ENCODE measurements at regions not wholly inside any gene's neighbourhood (a gene's known extent, or its start where the extent isn't known, plus 50 kb on each side); places are given as distances from the start of the nearest gene placed in this dataset.

- TF ChIP-seq, protein P1, sequence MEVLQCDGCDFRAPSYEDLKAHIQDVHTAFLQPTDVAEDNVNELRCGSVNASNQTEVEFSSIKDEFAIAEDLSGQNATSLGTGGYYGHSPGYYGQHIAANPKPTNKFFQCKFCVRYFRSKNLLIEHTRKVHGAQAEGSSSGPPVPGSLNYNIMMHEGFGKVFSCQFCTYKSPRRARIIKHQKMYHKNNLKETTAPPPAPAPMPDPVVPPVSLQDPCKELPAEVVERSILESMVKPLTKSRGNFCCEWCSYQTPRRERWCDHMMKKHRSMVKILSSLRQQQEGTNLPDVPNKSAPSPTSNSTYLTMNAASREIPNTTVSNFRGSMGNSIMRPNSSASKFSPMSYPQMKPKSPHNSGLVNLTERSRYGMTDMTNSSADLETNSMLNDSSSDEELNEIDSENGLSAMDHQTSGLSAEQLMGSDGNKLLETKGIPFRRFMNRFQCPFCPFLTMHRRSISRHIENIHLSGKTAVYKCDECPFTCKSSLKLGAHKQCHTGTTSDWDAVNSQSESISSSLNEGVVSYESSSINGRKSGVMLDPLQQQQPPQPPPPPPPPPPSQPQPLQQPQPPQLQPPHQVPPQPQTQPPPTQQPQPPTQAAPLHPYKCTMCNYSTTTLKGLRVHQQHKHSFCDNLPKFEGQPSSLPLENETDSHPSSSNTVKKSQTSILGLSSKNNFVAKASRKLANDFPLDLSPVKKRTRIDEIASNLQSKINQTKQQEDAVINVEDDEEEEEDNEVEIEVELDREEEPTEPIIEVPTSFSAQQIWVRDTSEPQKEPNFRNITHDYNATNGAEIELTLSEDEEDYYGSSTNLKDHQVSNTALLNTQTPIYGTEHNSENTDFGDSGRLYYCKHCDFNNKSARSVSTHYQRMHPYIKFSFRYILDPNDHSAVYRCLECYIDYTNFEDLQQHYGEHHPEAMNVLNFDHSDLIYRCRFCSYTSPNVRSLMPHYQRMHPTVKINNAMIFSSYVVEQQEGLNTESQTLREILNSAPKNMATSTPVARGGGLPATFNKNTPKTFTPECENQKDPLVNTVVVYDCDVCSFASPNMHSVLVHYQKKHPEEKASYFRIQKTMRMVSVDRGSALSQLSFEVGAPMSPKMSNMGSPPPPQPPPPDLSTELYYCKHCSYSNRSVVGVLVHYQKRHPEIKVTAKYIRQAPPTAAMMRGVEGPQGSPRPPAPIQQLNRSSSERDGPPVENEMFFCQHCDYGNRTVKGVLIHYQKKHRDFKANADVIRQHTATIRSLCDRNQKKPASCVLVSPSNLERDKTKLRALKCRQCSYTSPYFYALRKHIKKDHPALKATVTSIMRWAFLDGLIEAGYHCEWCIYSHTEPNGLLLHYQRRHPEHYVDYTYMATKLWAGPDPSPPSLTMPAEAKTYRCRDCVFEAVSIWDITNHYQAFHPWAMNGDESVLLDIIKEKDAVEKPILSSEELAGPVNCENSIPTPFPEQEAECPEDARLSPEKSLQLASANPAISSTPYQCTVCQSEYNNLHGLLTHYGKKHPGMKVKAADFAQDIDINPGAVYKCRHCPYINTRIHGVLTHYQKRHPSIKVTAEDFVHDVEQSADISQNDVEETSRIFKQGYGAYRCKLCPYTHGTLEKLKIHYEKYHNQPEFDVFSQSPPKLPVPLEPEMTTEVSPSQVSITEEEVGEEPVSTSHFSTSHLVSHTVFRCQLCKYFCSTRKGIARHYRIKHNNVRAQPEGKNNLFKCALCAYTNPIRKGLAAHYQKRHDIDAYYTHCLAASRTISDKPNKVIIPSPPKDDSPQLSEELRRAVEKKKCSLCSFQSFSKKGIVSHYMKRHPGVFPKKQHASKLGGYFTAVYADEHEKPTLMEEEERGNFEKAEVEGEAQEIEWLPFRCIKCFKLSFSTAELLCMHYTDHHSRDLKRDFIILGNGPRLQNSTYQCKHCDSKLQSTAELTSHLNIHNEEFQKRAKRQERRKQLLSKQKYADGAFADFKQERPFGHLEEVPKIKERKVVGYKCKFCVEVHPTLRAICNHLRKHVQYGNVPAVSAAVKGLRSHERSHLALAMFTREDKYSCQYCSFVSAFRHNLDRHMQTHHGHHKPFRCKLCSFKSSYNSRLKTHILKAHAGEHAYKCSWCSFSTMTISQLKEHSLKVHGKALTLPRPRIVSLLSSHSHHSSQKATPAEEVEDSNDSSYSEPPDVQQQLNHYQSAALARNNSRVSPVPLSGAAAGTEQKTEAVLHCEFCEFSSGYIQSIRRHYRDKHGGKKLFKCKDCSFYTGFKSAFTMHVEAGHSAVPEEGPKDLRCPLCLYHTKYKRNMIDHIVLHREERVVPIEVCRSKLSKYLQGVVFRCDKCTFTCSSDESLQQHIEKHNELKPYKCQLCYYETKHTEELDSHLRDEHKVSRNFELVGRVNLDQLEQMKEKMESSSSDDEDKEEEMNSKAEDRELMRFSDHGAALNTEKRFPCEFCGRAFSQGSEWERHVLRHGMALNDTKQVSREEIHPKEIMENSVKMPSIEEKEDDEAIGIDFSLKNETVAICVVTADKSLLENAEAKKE (CRISPR knock-in tag; IDR thresholded peaks at IDR 0.05): no peak
- no peak for TF ChIP-seq EZH2phosphoT487 (IDR thresholded peaks at IDR 0.05; ENCODE audit: unreplicated experiment)
- TF ChIP-seq POLR2AphosphoS5 (IDR thresholded peaks at IDR 0.05; ENCODE audit: low read depth): no peak
- no peak for TF ChIP-seq JUNB (IDR thresholded peaks at IDR 0.05; ENCODE audit: unreplicated experiment)
- no peak for TF ChIP-seq CREB1 (CRISPR knock-in tag; IDR thresholded peaks at IDR 0.05; ENCODE audit: low read depth)
- TF ChIP-seq STAT1 (IDR thresholded peaks at IDR 0.05; ENCODE audit: unreplicated experiment): no peak
Observed at GRCh38 chr10:117674201-117674600, 131.7 kb downstream of the EMX2 start (continued).

- H3K27ac ChIP-seq (ENCODE audit: low read depth): no peak overlapping the region
- no peak overlapping the region for H3K4me3 Mint-ChIP-seq
- no peak for DNase-seq (ENCODE audit: low spot score)
- H3K4me1 Mint-ChIP-seq: peaks cover 10% of the 10 kb centered on the region; the same call in 2 of the 3 replicates
- no peaks in the 10 kb centered on the region; the same call in 1 of the 2 replicates for H4K20me1 ChIP-seq (replicated peaks; ENCODE audit: insufficient read depth)
- no peaks in the 10 kb centered on the region for H3K4me1 ChIP-seq (ENCODE audit: insufficient read depth)
- H3K36me3 ChIP-seq (ENCODE audit: insufficient read depth): no peaks in the 10 kb centered on the region
- no peaks in the 10 kb centered on the region for H3K79me2 ChIP-seq (replicated peaks; ENCODE audit: insufficient read depth)
- no peaks in the 10 kb centered on the region for H3K9me2 ChIP-seq (ENCODE audit: insufficient read depth)
- H3K4me2 ChIP-seq: no peak overlapping the region
- no peaks in the 10 kb centered on the region for H3F3A ChIP-seq (replicated peaks; ENCODE audit: low read depth)
- no peak overlapping the region for H2AFZ ChIP-seq
- ATAC-seq: no peak
- H3K36me3 Mint-ChIP-seq (ENCODE audit: low read depth): no peaks in the 10 kb centered on the region
- H3K4me3 ChIP-seq: no peak overlapping the region
- no peaks in the 10 kb centered on the region for H3K27me3 ChIP-seq (ENCODE audit: insufficient read depth)
- peaks cover 3% of the 10 kb centered on the region for H3K27me3 Mint-ChIP-seq (ENCODE audit: insufficient read depth, low read depth, poor library complexity)
- H3K9me3 Mint-ChIP-seq: no peaks in the 10 kb centered on the region
- no peak overlapping the region; the same call in 1 of the 2 replicates for H3K27ac Mint-ChIP-seq
- TF ChIP-seq ETS1 (IDR thresholded peaks at IDR 0.05) (no peak), JUNB (IDR thresholded peaks at IDR 0.05; ENCODE audit: unreplicated experiment) (no peak), ZNF114 (CRISPR knock-in tag; IDR thresholded peaks at IDR 0.05) (no peak)
- TF ChIP-seq, protein P1 (CRISPR knock-in tag; IDR thresholded peaks at IDR 0.05): no peak
Observed at GRCh38 chr10:117674646-117675045, 132.1 kb downstream of the EMX2 start.

All from GM23338 (cell line).